GM12878 (cell line): ENCODE measurements at regions not wholly inside any gene's neighbourhood (a gene's known extent, or its start where the extent isn't known, plus 50 kb on each side); places are given as distances from the start of the nearest gene placed in this dataset.

Experiments used
- ATAC-seq: fragments of 200-7000 bp; cut with Tn5 transposase; 3 replicates; pipeline ENCODE4 v1.9.1; 2020; ENCODE audit warnings: mild to moderate bottlenecking, moderate library complexity
- BruUV-seq: library from RNA; stranded (reverse); fragments of 400-500 nt; replicated peaks from 2 replicates; lab custom pipeline; 2021; lab: Mats Ljungman, UMichigan
- CTCF ChIA-PET: fragments of 300-600 bp; sonication (Branson Sonifier 250); formaldehyde crosslinking; extraction: SDS; loops from one replicate; lab custom pipeline; 2021; ENCODE audit warnings: inconsistent platforms; lab: Yijun Ruan, JAX
- POLR2A ChIA-PET: fragments of 350-600 bp; formaldehyde crosslinking; extraction: SDS; loops from one replicate; lab custom pipeline; 2021; ENCODE audit warnings: inconsistent platforms; lab: Charles Lee
- RAD21 ChIA-PET: fragments of 300-600 bp; sonication (Branson Sonifier 250); formaldehyde crosslinking; loops from one replicate; lab custom pipeline; 2023; ENCODE audit warnings: antibody characterized with exemption; ENCODE audit not compliant: unreplicated experiment; lab: Charles Lee
- SMC1A ChIA-PET: fragments of 300-600 bp; sonication (Branson Sonifier 250); formaldehyde crosslinking; loops from one replicate; lab custom pipeline; 2023; ENCODE audit not compliant: unreplicated experiment, uncharacterized antibody; lab: Charles Lee
- DNase-seq: peaks from one replicate; pipeline ENCODE4 v3.0.0-alpha.2; 2011; ENCODE audit warnings: low read depth, low spot score
- FAIRE-seq: peaks from 3 replicates; lab custom pipeline; 2011; peaks lifted over from hg19 to GRCh38; lab: Jason Lieb, UNC
- H2AFZ ChIP-seq: 2 replicates; pipeline ENCODE4 v1.6.0; 2011; ENCODE audit warnings: low read depth, low read length, control low read depth; ENCODE audit not compliant: control insufficient read depth
- H3K27ac ChIP-seq: 2 replicates; pipeline ENCODE4 v1.5.1; 2011; ENCODE audit warnings: control low read depth; ENCODE audit not compliant: control insufficient read depth, insufficient read depth
- H3K27me3 ChIP-seq, 2 experiments: replicated peaks in 1 of 2; 2 replicates each; pipeline versions ENCODE4 v1.6.0 to v1.6.1; 2011; ENCODE audit warnings: low read length in 1 of 2; ENCODE audit not compliant: control insufficient read depth in 2 of 2, insufficient read depth in 2 of 2
- H3K36me3 ChIP-seq, 2 experiments: 2 replicates each; pipeline ENCODE4 v1.5.1; 2011; ENCODE audit warnings: low read length in 1 of 2; ENCODE audit not compliant: control insufficient read depth in 2 of 2, insufficient read depth in 2 of 2
- H3K4me1 ChIP-seq: 2 replicates; pipeline ENCODE4 v1.6.1; 2011; ENCODE audit warnings: mild to moderate bottlenecking, low read length, moderate library complexity, mixed read lengths; ENCODE audit not compliant: control insufficient read depth, insufficient read depth
- H3K4me2 ChIP-seq: 2 replicates; pipeline ENCODE4 v1.6.0; 2011; ENCODE audit warnings: control low read depth; ENCODE audit not compliant: control insufficient read depth, insufficient read depth
- H3K4me3 ChIP-seq: fragments of 200-600 bp; sonication (generic); 2 replicates; pipeline ENCODE4 v1.5.1; 2016
- H3K79me2 ChIP-seq: 2 replicates; pipeline ENCODE4 v1.6.0; 2011; ENCODE audit warnings: low read length; ENCODE audit not compliant: control insufficient read depth, insufficient read depth
- H3K9ac ChIP-seq: 2 replicates; pipeline ENCODE4 v1.8.0; 2011; ENCODE audit warnings: low read length, control low read depth, mixed read lengths; ENCODE audit not compliant: control insufficient read depth, insufficient read depth
- H3K9me3 ChIP-seq: replicated peaks from 3 replicates; pipeline ENCODE4 v1.5.1; 2011; ENCODE audit warnings: mild to moderate bottlenecking, low read length; ENCODE audit not compliant: control insufficient read depth, insufficient read depth
- H4K20me1 ChIP-seq: 2 replicates; pipeline ENCODE4 v1.6.0; 2011; ENCODE audit not compliant: control insufficient read depth, insufficient read depth
- BCL11A ChIP-seq: IDR thresholded peaks from 2 replicates; pipeline ENCODE4 v1.6.1; 2011; ENCODE audit warnings: low read depth, low read length
- CHD1 ChIP-seq: IDR thresholded peaks from 2 replicates; pipeline ENCODE4 v1.6.1; 2012; ENCODE audit warnings: low read depth, low read length, improper control_type of control experiment
- JUNB ChIP-seq: IDR thresholded peaks from 2 replicates; pipeline ENCODE4 v1.6.1; 2016; ENCODE audit warnings: antibody characterized with exemption, mild to moderate bottlenecking
- MYB ChIP-seq: fragments of 150-350 bp; IDR thresholded peaks from 2 replicates; pipeline ENCODE4 v1.6.1; 2014; ENCODE audit warnings: mild to moderate bottlenecking, low read depth, low read length, borderline replicate concordance
- NRF1 ChIP-seq: conservative IDR thresholded peaks from 2 replicates; pipeline ENCODE4 v1.6.1; 2011; ENCODE audit warnings: mild to moderate bottlenecking, low read depth, low read length, improper control_type of control experiment
- POLR2AphosphoS2 ChIP-seq: IDR thresholded peaks from 2 replicates; pipeline ENCODE4 v1.6.1; 2011; ENCODE audit warnings: low read depth, mild to moderate bottlenecking, low read length, improper control_type of control experiment, moderate library complexity
- RELA ChIP-seq: fragments of 450-650 bp; IDR thresholded peaks from 2 replicates; pipeline ENCODE4 v1.8.0; 2014; ENCODE audit warnings: borderline replicate concordance; ENCODE audit not compliant: partially characterized antibody
- WGBS: methylation state at CpG from one replicate; pipeline ENCODE4 v1.1.6; 2016; ENCODE audit warnings: low lambda C conversion rate; ENCODE audit not compliant: insufficient replicate concordance, insufficient coverage; ENCODE audit errors: missing lambda C conversion rate; 5-methylcytosine and 5-hydroxymethylcytosine counted together
- in situ Hi-C: fragments of 300-500 bp; cut with MboI; formaldehyde crosslinking; loops from 9 replicates; pipeline ENCODE4 v1.14.3; 2018; ENCODE audit warnings: mixed read lengths
- intact Hi-C: fragments of 100-400 bp; cut with micrococcal nuclease; formaldehyde crosslinking; loops from one replicate; pipeline ENCODE4 v1.14.2; 2022; ENCODE audit not compliant: unreplicated experiment
- TF ChIP-seq, protein P1 (sequence below): fragments of 450-650 bp; IDR thresholded peaks from 2 replicates; pipeline ENCODE4 v1.6.1; 2017; ENCODE audit warnings: mild to moderate bottlenecking, low read depth, inconsistent platforms; ENCODE audit not compliant: poor library complexity, severe bottlenecking
- TF ChIP-seq, protein P2 (sequence below): fragments of 450-650 bp; IDR thresholded peaks from 2 replicates; pipeline ENCODE4 v1.6.1; 2017; ENCODE audit warnings: antibody characterized with exemption, mild to moderate bottlenecking, moderate library complexity
- TF ChIP-seq, protein P3 (sequence below): fragments of 450-650 bp; IDR thresholded peaks from 2 replicates; pipeline ENCODE4 v1.6.1; 2016; ENCODE audit warnings: mild to moderate bottlenecking, moderate library complexity, borderline replicate concordance
- TF ChIP-seq, protein P4 (sequence below): fragments of 150-350 bp; IDR thresholded peaks from 2 replicates; pipeline ENCODE4 v1.6.1; 2014; ENCODE audit warnings: mild to moderate bottlenecking, low read depth, low read length

DNA sequence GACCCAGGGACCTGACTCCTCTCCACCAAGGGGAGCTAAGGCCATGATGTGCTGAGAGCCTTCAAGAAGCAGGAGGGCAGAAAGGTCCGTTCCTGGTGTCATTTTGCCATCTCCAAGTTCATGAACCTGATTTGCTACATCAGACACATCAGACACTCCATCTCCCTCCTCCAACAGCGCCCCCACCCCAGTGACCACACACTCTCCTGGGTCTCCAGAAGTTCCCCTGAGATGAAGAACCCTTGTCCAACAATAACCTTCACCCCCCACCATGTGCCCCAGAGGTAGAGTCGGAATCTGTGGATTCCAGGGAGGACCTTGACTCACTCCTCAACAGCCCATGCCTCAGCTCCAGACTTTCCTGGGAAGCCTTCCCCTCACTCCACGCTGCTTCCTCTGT is 242.8 kb downstream of the CDK5RAP2 start:
- RAD21 ChIA-PET, result no interaction called here
- no peak for DNase-seq
- TF ChIP-seq NRF1, result no peak
- TF ChIP-seq RELA, result no peak
- TF ChIP-seq CHD1, result no peak
- no peak for TF ChIP-seq BCL11A
- TF ChIP-seq JUNB, result no peak
- TF ChIP-seq, protein P1, sequence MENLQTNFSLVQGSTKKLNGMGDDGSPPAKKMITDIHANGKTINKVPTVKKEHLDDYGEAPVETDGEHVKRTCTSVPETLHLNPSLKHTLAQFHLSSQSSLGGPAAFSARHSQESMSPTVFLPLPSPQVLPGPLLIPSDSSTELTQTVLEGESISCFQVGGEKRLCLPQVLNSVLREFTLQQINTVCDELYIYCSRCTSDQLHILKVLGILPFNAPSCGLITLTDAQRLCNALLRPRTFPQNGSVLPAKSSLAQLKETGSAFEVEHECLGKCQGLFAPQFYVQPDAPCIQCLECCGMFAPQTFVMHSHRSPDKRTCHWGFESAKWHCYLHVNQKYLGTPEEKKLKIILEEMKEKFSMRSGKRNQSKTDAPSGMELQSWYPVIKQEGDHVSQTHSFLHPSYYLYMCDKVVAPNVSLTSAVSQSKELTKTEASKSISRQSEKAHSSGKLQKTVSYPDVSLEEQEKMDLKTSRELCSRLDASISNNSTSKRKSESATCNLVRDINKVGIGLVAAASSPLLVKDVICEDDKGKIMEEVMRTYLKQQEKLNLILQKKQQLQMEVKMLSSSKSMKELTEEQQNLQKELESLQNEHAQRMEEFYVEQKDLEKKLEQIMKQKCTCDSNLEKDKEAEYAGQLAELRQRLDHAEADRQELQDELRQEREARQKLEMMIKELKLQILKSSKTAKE, result no peak
- TF ChIP-seq POLR2AphosphoS2, result no peak
- TF ChIP-seq, protein P2, sequence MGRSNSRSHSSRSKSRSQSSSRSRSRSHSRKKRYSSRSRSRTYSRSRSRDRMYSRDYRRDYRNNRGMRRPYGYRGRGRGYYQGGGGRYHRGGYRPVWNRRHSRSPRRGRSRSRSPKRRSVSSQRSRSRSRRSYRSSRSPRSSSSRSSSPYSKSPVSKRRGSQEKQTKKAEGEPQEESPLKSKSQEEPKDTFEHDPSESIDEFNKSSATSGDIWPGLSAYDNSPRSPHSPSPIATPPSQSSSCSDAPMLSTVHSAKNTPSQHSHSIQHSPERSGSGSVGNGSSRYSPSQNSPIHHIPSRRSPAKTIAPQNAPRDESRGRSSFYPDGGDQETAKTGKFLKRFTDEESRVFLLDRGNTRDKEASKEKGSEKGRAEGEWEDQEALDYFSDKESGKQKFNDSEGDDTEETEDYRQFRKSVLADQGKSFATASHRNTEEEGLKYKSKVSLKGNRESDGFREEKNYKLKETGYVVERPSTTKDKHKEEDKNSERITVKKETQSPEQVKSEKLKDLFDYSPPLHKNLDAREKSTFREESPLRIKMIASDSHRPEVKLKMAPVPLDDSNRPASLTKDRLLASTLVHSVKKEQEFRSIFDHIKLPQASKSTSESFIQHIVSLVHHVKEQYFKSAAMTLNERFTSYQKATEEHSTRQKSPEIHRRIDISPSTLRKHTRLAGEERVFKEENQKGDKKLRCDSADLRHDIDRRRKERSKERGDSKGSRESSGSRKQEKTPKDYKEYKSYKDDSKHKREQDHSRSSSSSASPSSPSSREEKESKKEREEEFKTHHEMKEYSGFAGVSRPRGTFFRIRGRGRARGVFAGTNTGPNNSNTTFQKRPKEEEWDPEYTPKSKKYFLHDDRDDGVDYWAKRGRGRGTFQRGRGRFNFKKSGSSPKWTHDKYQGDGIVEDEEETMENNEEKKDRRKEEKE, result no peak
- TF ChIP-seq, protein P3, sequence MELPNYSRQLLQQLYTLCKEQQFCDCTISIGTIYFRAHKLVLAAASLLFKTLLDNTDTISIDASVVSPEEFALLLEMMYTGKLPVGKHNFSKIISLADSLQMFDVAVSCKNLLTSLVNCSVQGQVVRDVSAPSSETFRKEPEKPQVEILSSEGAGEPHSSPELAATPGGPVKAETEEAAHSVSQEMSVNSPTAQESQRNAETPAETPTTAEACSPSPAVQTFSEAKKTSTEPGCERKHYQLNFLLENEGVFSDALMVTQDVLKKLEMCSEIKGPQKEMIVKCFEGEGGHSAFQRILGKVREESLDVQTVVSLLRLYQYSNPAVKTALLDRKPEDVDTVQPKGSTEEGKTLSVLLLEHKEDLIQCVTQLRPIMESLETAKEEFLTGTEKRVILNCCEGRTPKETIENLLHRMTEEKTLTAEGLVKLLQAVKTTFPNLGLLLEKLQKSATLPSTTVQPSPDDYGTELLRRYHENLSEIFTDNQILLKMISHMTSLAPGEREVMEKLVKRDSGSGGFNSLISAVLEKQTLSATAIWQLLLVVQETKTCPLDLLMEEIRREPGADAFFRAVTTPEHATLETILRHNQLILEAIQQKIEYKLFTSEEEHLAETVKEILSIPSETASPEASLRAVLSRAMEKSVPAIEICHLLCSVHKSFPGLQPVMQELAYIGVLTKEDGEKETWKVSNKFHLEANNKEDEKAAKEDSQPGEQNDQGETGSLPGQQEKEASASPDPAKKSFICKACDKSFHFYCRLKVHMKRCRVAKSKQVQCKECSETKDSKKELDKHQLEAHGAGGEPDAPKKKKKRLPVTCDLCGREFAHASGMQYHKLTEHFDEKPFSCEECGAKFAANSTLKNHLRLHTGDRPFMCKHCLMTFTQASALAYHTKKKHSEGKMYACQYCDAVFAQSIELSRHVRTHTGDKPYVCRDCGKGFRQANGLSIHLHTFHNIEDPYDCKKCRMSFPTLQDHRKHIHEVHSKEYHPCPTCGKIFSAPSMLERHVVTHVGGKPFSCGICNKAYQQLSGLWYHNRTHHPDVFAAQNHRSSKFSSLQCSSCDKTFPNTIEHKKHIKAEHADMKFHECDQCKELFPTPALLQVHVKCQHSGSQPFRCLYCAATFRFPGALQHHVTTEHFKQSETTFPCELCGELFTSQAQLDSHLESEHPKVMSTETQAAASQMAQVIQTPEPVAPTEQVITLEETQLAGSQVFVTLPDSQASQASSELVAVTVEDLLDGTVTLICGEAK, result no peak
- TF ChIP-seq, protein P4, sequence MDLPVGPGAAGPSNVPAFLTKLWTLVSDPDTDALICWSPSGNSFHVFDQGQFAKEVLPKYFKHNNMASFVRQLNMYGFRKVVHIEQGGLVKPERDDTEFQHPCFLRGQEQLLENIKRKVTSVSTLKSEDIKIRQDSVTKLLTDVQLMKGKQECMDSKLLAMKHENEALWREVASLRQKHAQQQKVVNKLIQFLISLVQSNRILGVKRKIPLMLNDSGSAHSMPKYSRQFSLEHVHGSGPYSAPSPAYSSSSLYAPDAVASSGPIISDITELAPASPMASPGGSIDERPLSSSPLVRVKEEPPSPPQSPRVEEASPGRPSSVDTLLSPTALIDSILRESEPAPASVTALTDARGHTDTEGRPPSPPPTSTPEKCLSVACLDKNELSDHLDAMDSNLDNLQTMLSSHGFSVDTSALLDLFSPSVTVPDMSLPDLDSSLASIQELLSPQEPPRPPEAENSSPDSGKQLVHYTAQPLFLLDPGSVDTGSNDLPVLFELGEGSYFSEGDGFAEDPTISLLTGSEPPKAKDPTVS, result no peak
- no peak for TF ChIP-seq MYB

More for the DNA sequence above, 242.8 kb downstream of the CDK5RAP2 start:
- FAIRE-seq, result no peak
- ChIA-PET POLR2A (no interaction called here), CTCF (no interaction called here), SMC1A (no interaction called here)
- WGBS, result 3% methylated on average over 4 of the region's 4 CpGs
- Histone ChIP-seq H4K20me1 (no peaks in the 10 kb centered on the region), H2AFZ (no peak overlapping the region), H3K9ac (no peak overlapping the region), H3K4me1 (no peaks in the 10 kb centered on the region), H3K9me3 (no peaks in the 10 kb centered on the region), H3K27ac (no peak overlapping the region), H3K27me3 (no peaks in the 10 kb centered on the region; a peak in 2 of 4 replicates), H3K4me3 (no peak overlapping the region), H3K79me2 (no peaks in the 10 kb centered on the region), H3K4me2 (no peak overlapping the region), H3K36me3 (no peaks in the 10 kb centered on the region)
- ATAC-seq, result no peak
- no TSS peak for BruUV-seq
- in situ Hi-C loops (no loop called here), intact Hi-C loops (no loop called here)
